Mammary epithelial cell (primary cell): ENCODE measurements at regions not wholly inside any gene's neighbourhood (a gene's known extent, or its start where the extent isn't known, plus 50 kb on each side); places are given as distances from the start of the nearest gene placed in this dataset.

Experiments used
- CTCF ChIP-seq, 2 donors: IDR thresholded peaks in 1 of 2; conservative IDR thresholded peaks in 1 of 2; 2 replicates each; pipeline ENCODE4 v1.5.1; 2011 to 2012; ENCODE audit warnings: inconsistent platforms in 2 of 2, low read length in 2 of 2, mild to moderate bottlenecking in 2 of 2, control low read depth in 1 of 2, low read depth in 1 of 2; ENCODE audit not compliant: insufficient read depth in 1 of 2; ENCODE audit errors: extremely low read depth in 1 of 2
- EZH2 ChIP-seq: IDR thresholded peaks from 2 replicates; pipeline ENCODE4 v1.6.1; 2012; ENCODE audit warnings: low read length, inconsistent platforms, borderline replicate concordance

DNA sequence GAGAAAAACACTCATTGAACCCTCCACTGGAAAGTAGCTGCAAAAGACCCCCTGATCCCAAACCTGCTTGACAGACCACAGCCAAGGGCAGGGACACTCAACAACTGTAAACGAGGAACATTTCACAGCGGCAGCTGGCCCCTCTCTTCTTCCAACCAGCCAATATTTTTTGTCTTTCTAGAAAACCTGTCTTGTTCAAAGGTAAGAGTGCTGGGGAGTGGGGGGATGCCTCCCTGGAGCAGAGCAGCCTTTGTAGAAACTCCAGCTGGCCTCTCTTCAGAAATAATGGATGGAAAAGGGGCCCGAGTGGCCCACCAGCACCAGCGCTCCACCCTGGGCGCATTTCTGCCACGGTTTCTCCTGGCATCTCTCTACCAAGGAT is 384.0 kb downstream of the RRAGC start:
- TF ChIP-seq EZH2 (no peak), CTCF (conservative IDR thresholded peaks at IDR 0.05 in 1 of 2, IDR thresholded peaks at IDR 0.05 in 1 of 2; ENCODE audit: extremely low read depth in 1 of 2, insufficient read depth in 1 of 2, low read depth in 1 of 2, low read length in 2 of 2) (no peak)
